Hepatocyte (in vitro differentiated cells): ENCODE measurements at regions not wholly inside any gene's neighbourhood (a gene's known extent, or its start where the extent isn't known, plus 50 kb on each side); places are given as distances from the start of the nearest gene placed in this dataset.

Experiments
- DNase-seq: peaks from one replicate; pipeline ENCODE4 v3.0.0-alpha.2; 2016; ENCODE audit warnings: low spot score
- H2AFZ ChIP-seq: fragments of 200-600 bp; sonication (generic); 2 replicates; pipeline ENCODE4 v1.6.0; 2016; ENCODE audit warnings: antibody characterized with exemption, mild to moderate bottlenecking
- H3K27ac ChIP-seq: fragments of 200-600 bp; sonication (generic); 2 replicates; pipeline ENCODE4 v1.5.1; 2016; ENCODE audit warnings: mild to moderate bottlenecking
- H3K27me3 ChIP-seq: fragments of 200-600 bp; sonication (generic); 2 replicates; pipeline ENCODE4 v1.6.1; 2016
- H3K36me3 ChIP-seq: fragments of 200-600 bp; sonication (generic); replicated peaks from 2 replicates; pipeline ENCODE4 v1.5.1; 2016; ENCODE audit warnings: low read depth; ENCODE audit not compliant: insufficient read depth
- H3K4me1 ChIP-seq: fragments of 200-600 bp; sonication (generic); 2 replicates; pipeline ENCODE4 v1.5.1; 2016; ENCODE audit warnings: mild to moderate bottlenecking, moderate library complexity; ENCODE audit not compliant: insufficient read depth
- H3K4me2 ChIP-seq: fragments of 200-600 bp; sonication (generic); 2 replicates; pipeline ENCODE4 v1.6.0; 2016
- H3K4me3 ChIP-seq: fragments of 200-600 bp; sonication (generic); 2 replicates; pipeline ENCODE4 v1.5.1; 2016; ENCODE audit warnings: mild to moderate bottlenecking
- H3K79me2 ChIP-seq: fragments of 200-600 bp; sonication (generic); 2 replicates; pipeline ENCODE4 v1.6.0; 2017; ENCODE audit warnings: mild to moderate bottlenecking
- H3K9me2 ChIP-seq: fragments of 200-600 bp; sonication (generic); replicated peaks from 2 replicates; pipeline ENCODE4 v1.6.0; 2017; ENCODE audit warnings: mild to moderate bottlenecking; ENCODE audit not compliant: insufficient read depth
- H3K9me3 ChIP-seq: fragments of 200-600 bp; sonication (generic); 2 replicates; pipeline ENCODE4 v1.5.1; 2016; ENCODE audit warnings: low read depth, mild to moderate bottlenecking
- H4K20me1 ChIP-seq: fragments of 200-600 bp; sonication (generic); 2 replicates; pipeline ENCODE4 v1.6.0; 2016; ENCODE audit warnings: mild to moderate bottlenecking; ENCODE audit not compliant: insufficient read depth, poor library complexity, severe bottlenecking
- EZH2 ChIP-seq: fragments of 200-600 bp; sonication (generic); IDR thresholded peaks from 2 replicates; pipeline ENCODE4 v1.6.1; 2016; ENCODE audit warnings: antibody characterized with exemption, mild to moderate bottlenecking, borderline replicate concordance
- EZH2phosphoT487 ChIP-seq: fragments of 200-600 bp; sonication (generic); IDR thresholded peaks from one replicate; pipeline ENCODE4 v1.6.1; 2018; ENCODE audit warnings: antibody characterized with exemption, mild to moderate bottlenecking, low read depth, moderate library complexity; ENCODE audit not compliant: unreplicated experiment, severe bottlenecking
- WGBS: methylation state at CpG from one replicate; pipeline ENCODE4 v1.1.6; 2016; ENCODE audit warnings: low lambda C conversion rate; ENCODE audit errors: missing lambda C conversion rate; 5-methylcytosine and 5-hydroxymethylcytosine counted together
- TF ChIP-seq, protein P1 (sequence below): fragments of 200-600 bp; sonication (generic); IDR thresholded peaks from 2 replicates; pipeline ENCODE4 v1.5.1; 2016; ENCODE audit warnings: antibody characterized with exemption, mild to moderate bottlenecking; ENCODE audit not compliant: poor library complexity

DNA sequence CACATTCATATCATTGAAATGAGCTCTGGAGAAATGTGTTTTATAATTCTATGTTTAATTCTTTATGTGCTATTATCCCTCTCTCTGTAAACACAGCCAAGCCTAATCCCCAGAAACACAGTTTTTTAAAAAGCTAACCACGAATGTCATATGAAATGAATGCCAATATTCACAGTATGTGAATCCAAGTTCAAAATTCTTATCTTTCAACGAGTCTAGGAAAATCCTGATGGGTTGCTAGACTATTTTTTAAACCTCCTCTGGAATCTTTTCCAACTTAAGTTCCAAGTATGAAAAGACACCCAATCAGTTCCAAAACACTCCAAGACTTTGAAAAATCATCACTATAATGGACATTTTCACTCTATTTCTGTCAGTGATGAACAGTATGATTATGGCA lies 689.3 kb downstream of the HACE1 start:
- H3K27me3 ChIP-seq = no peaks in the 10 kb centered on the region
- no peak for TF ChIP-seq EZH2
- TF ChIP-seq EZH2phosphoT487 = no peak
- TF ChIP-seq, protein P1, sequence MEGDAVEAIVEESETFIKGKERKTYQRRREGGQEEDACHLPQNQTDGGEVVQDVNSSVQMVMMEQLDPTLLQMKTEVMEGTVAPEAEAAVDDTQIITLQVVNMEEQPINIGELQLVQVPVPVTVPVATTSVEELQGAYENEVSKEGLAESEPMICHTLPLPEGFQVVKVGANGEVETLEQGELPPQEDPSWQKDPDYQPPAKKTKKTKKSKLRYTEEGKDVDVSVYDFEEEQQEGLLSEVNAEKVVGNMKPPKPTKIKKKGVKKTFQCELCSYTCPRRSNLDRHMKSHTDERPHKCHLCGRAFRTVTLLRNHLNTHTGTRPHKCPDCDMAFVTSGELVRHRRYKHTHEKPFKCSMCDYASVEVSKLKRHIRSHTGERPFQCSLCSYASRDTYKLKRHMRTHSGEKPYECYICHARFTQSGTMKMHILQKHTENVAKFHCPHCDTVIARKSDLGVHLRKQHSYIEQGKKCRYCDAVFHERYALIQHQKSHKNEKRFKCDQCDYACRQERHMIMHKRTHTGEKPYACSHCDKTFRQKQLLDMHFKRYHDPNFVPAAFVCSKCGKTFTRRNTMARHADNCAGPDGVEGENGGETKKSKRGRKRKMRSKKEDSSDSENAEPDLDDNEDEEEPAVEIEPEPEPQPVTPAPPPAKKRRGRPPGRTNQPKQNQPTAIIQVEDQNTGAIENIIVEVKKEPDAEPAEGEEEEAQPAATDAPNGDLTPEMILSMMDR = no peak
- no peaks in the 10 kb centered on the region for H3K79me2 ChIP-seq
- H3K4me1 ChIP-seq = no peaks in the 10 kb centered on the region
- H3K4me3 ChIP-seq = no peak overlapping the region
- no peak for DNase-seq
- WGBS = 44% methylated on average over 2 of the region's 2 CpGs
- H3K4me2 ChIP-seq = no peak overlapping the region
- no peak overlapping the region for H2AFZ ChIP-seq
- no peaks in the 10 kb centered on the region for H3K9me3 ChIP-seq
- no peaks in the 10 kb centered on the region for H4K20me1 ChIP-seq
- no peaks in the 10 kb centered on the region for H3K36me3 ChIP-seq
- H3K9me2 ChIP-seq = no peaks in the 10 kb centered on the region
- H3K27ac ChIP-seq = no peak overlapping the region

DNA sequence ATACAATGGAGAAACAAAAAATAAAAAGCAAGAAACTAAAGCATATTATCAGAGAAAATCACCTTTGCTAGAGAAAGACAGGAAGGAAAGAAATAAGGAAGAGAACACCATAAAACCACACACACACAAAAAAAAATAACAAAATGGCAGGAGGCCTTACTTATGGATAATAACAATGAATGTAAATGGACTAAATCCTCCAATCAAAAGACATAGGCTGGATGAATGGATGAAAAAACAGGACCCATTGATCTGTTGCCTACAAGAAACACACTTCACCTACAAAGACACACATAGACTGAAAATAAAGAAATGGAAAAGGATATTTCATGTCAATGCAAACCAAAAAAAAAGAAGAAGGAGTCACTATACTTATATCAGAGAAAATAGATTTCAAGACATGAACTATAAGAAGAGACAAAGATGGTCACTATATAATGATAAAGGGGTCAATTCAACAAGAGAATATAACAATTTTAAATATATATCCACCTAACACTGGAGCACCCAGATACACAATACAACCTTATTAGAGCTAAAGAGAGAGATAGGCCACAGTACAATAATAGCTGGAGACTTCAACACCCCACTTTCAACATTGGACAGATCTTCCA lies 693.6 kb downstream of the HACE1 start:
- Histone ChIP-seq H3K4me3 (no peak overlapping the region), H4K20me1 (no peaks in the 10 kb centered on the region), H3K4me2 (no peak overlapping the region), H3K27me3 (no peaks in the 10 kb centered on the region), H3K79me2 (no peaks in the 10 kb centered on the region), H3K27ac (no peak overlapping the region), H3K9me3 (no peaks in the 10 kb centered on the region), H3K36me3 (no peaks in the 10 kb centered on the region), H3K9me2 (no peaks in the 10 kb centered on the region), H2AFZ (no peak overlapping the region), H3K4me1 (no peaks in the 10 kb centered on the region)
- TF ChIP-seq, protein P1 = no peak
- no peak for TF ChIP-seq EZH2phosphoT487
- TF ChIP-seq EZH2 = no peak
- no peak for DNase-seq

- WGBS = 88% methylated on average over 5 of the region's 5 CpGs
- Histone ChIP-seq H3K27ac (no peak overlapping the region), H3K27me3 (no peaks in the 10 kb centered on the region), H3K4me1 (no peaks in the 10 kb centered on the region), H3K9me3 (no peaks in the 10 kb centered on the region), H3K4me2 (no peak overlapping the region), H2AFZ (no peak overlapping the region), H4K20me1 (no peaks in the 10 kb centered on the region), H3K36me3 (no peaks in the 10 kb centered on the region), H3K4me3 (no peak overlapping the region), H3K79me2 (no peaks in the 10 kb centered on the region), H3K9me2 (no peaks in the 10 kb centered on the region)
- no peak for DNase-seq
- no peak for TF ChIP-seq EZH2phosphoT487
- TF ChIP-seq EZH2 = no peak
- TF ChIP-seq, protein P1 = no peak
These were observed 697.6 kb downstream of the HACE1 start for GRCh38 chr6:104162036-104162669.
